ENCODE measurements at regions not wholly inside any gene's neighbourhood (a gene's known extent, or its start where the extent isn't known, plus 50 kb on each side); places are given as distances from the start of the nearest gene placed in this dataset.

GRCh38 chr9:29211003-29211579 lies 1637.8 kb upstream of the C9orf72 start:
- Histone ChIP-seq H3K27me3 (ENCODE audit: insufficient read depth, low read depth) (peaks cover 22% of the 10 kb centered on the region), H3K27ac (no peak overlapping the region), H4K20me1 (ENCODE audit: insufficient read depth) (no peaks in the 10 kb centered on the region), H3K36me3 (ENCODE audit: low read depth) (no peaks in the 10 kb centered on the region), H3K9me2 (ENCODE audit: insufficient read depth) (no peaks in the 10 kb centered on the region), H3K4me3 (no peak overlapping the region), H3F3A (ENCODE audit: insufficient read depth, low read depth) (no peaks in the 10 kb centered on the region), H2AFZ (no peak overlapping the region), H3K4me1 (replicated peaks; ENCODE audit: insufficient read depth) (no peaks in the 10 kb centered on the region), H3K4me2 (no peak overlapping the region; the same call in 1 of the 2 replicates), H3K9me3 (ENCODE audit: insufficient read depth, low read depth) (no peaks in the 10 kb centered on the region), H3K79me2 (ENCODE audit: low read depth) (no peaks in the 10 kb centered on the region)
- CTCF ChIA-PET = no interaction called here
- intact Hi-C loops (cut with micrococcal nuclease; ENCODE audit: unreplicated experiment) = loop anchor here (5.0 kb wide), 1 partner anchor 439 kb away; no protein-coding TSS in a partner anchor
- BruUV-seq (replicated peaks) = no TSS peak
- DNase-seq = no peak
- no peak for TF ChIP-seq EZH2 (IDR thresholded peaks at IDR 0.05; ENCODE audit: low read depth)
- TF ChIP-seq, protein P1, sequence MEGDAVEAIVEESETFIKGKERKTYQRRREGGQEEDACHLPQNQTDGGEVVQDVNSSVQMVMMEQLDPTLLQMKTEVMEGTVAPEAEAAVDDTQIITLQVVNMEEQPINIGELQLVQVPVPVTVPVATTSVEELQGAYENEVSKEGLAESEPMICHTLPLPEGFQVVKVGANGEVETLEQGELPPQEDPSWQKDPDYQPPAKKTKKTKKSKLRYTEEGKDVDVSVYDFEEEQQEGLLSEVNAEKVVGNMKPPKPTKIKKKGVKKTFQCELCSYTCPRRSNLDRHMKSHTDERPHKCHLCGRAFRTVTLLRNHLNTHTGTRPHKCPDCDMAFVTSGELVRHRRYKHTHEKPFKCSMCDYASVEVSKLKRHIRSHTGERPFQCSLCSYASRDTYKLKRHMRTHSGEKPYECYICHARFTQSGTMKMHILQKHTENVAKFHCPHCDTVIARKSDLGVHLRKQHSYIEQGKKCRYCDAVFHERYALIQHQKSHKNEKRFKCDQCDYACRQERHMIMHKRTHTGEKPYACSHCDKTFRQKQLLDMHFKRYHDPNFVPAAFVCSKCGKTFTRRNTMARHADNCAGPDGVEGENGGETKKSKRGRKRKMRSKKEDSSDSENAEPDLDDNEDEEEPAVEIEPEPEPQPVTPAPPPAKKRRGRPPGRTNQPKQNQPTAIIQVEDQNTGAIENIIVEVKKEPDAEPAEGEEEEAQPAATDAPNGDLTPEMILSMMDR (conservative IDR thresholded peaks at IDR 0.05) = no peak
- POLR2A ChIA-PET (ENCODE audit: unreplicated experiment) = no interaction called here

DNA sequence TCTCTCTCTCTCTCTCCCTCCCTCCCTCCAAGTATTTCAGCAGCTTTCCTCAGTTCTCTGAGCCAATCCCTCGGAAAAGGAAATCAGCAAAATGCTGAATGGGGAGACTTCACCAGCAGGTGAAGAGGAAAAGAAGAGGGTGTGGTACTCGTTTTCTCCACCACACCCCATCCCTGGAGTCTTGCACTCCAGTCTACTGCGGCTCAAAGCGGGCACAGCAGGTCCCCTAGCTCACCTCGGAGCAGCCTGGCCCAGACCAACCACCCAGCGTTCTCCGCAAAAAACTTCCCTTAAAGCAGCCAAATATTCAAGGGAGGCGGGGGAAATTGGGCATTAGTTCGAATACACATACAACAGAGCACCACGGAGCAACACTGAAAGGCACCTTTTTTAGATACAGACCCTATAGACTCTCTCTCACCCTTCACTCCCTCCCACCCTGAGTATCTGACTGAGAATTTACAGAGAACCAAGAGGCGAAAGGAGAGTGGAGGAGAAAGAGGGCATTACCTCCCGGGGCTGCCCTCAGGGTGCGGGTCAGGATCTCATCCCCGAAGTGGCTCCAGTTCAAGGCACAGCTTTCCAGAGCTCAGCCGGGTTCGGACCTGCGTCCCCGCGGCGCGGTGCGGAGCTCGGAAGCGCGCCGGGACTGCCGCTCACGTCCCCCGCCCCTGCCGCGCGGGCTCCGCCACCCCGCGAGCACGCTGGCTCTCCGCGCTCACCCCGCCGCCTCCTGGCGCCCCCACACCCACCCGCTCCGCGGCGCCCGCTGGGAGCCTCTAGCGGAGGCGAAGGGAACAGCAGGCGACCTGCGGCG lies 1638.5 kb upstream of the C9orf72 start:
- Histone ChIP-seq H3K4me2 (peak overlapping the region; percentile 78), H3K27me3 (ENCODE audit: insufficient read depth, low read depth) (peaks cover 22% of the 10 kb centered on the region), H3K4me3 (peak overlapping the region; percentile 56; the same call in 1 of the 2 replicates), H4K20me1 (ENCODE audit: insufficient read depth) (no peaks in the 10 kb centered on the region), H3K4me1 (replicated peaks; ENCODE audit: insufficient read depth) (no peaks in the 10 kb centered on the region), H3F3A (ENCODE audit: insufficient read depth, low read depth) (no peaks in the 10 kb centered on the region), H3K9me3 (ENCODE audit: insufficient read depth, low read depth) (no peaks in the 10 kb centered on the region), H3K9me2 (ENCODE audit: insufficient read depth) (no peaks in the 10 kb centered on the region), H2AFZ (0 out of 2 replicates have a peak overlapping the region, but pooled peaks have one; percentile 66), H3K36me3 (ENCODE audit: low read depth) (no peaks in the 10 kb centered on the region), H3K79me2 (ENCODE audit: low read depth) (no peaks in the 10 kb centered on the region), H3K27ac (no peak overlapping the region)
- no TSS peak for BruUV-seq (replicated peaks)
- TF ChIP-seq EZH2 (IDR thresholded peaks at IDR 0.05; ENCODE audit: low read depth) = no peak
- TF ChIP-seq, protein P1 (conservative IDR thresholded peaks at IDR 0.05) = peak; percentile 59
- peak in 1 of 2 experiments; percentile 57 for DNase-seq
- intact Hi-C loops (cut with micrococcal nuclease; ENCODE audit: unreplicated experiment) = loop anchor here (5.0 kb wide), 1 partner anchor 439 kb away; no protein-coding TSS in a partner anchor
- ChIA-PET POLR2A (ENCODE audit: unreplicated experiment) (no interaction called here), CTCF (interaction anchor here (0.6 to 0.7 kb wide), 2 partner anchors 201 to 308 kb away, joined by 4 to 5 read pairs; no protein-coding TSS in a partner anchor)

DNA sequence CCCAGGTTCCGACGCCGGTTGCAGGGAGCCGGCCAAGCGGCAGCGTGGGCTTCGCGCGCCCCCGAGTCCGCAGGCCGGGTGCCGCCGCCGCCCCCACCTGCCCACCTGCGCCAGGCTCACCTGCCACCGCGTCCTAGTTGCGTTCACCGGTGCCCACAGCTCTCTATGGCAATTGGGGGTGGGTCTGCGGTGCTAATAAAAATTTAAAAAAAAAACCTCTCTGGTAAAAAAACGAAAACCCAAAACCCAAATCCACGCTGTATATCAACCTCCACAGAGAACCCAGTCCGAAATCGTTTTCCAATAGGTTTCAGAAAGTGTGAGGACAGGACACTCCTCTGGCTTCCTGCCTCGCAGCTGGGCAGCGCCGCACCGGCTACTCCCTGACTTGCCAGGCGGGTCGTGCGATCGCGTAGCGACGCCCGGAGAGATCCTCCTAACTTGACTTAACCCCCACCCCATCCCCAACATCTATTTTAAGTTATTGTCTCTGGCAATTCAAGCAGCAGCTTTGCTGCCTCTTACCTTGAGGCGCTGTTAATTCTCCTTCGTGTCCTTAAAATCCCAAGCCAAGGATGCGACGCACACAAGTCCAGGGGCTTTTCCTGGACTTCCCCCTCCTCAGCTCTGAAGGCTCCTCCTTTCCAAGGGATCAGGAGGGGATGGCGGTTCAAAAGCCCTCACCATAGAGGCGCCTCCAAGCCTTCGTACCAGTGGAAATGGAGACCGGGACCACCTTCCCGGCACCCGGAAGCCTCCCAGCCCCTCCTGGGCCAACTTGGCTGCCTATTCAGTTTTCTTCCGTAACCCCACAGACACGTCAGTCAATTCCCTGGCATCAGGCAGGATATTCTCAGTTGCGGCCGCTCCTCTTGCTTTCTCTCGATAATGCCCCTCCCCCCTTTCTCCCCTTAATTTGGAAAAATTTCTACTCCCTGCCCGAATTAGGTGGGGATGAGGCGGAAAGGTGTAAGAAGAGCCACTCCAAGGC lies 1639.4 kb upstream of the C9orf72 start:
- Histone ChIP-seq H3K4me2 (peak overlapping the region; percentile 78), H3K27ac (no peak overlapping the region), H3K36me3 (ENCODE audit: low read depth) (no peaks in the 10 kb centered on the region), H3K79me2 (ENCODE audit: low read depth) (no peaks in the 10 kb centered on the region), H3K4me3 (peak overlapping the region; percentile 56), H4K20me1 (ENCODE audit: insufficient read depth) (no peaks in the 10 kb centered on the region), H3K4me1 (replicated peaks; ENCODE audit: insufficient read depth) (no peaks in the 10 kb centered on the region), H3K9me2 (ENCODE audit: insufficient read depth) (no peaks in the 10 kb centered on the region), H3K27me3 (ENCODE audit: insufficient read depth, low read depth) (peaks cover 22% of the 10 kb centered on the region), H3K9me3 (ENCODE audit: insufficient read depth, low read depth) (no peaks in the 10 kb centered on the region), H3F3A (ENCODE audit: insufficient read depth, low read depth) (no peaks in the 10 kb centered on the region), H2AFZ (peak overlapping the region; percentile 62; the same call in 1 of the 2 replicates)
- intact Hi-C loops (cut with micrococcal nuclease; ENCODE audit: unreplicated experiment) = loop anchor here (5.0 kb wide), 1 partner anchor 440 kb away; no protein-coding TSS in a partner anchor
- BruUV-seq (replicated peaks) = no TSS peak
- ChIA-PET POLR2A (ENCODE audit: unreplicated experiment) (no interaction called here), CTCF (interaction anchor here (0.6 to 0.7 kb wide), 2 partner anchors 200 to 309 kb away, joined by 4 to 5 read pairs; no protein-coding TSS in a partner anchor)
- TF ChIP-seq, protein P1 (conservative IDR thresholded peaks at IDR 0.05) = peak; percentile 24; the same call in 1 of the 2 replicates
- TF ChIP-seq EZH2 (IDR thresholded peaks at IDR 0.05; ENCODE audit: low read depth) = peak; percentile 77; the same call in 1 of the 2 replicates
- peak in 1 of 2 experiments; percentile 16 for DNase-seq

All from PC-9 (cell line).